HEK293 (cell line): ENCODE measurements at regions not wholly inside any gene's neighbourhood (a gene's known extent, or its start where the extent isn't known, plus 50 kb on each side); places are given as distances from the start of the nearest gene placed in this dataset.

ENCODE experiments used
- CTCF ChIP-seq: fragments of 450-650 bp; formaldehyde crosslinking; IDR thresholded peaks from 2 replicates; pipeline ENCODE4 v1.5.1; 2016; ENCODE audit warnings: missing biosample characterization, missing genetic modification characterization
- TF ChIP-seq, protein P1 (sequence below): fragments of 450-650 bp; formaldehyde crosslinking; IDR thresholded peaks from 2 replicates; pipeline ENCODE4 v1.5.1; 2016; ENCODE audit warnings: missing biosample characterization, missing genetic modification characterization

DNA sequence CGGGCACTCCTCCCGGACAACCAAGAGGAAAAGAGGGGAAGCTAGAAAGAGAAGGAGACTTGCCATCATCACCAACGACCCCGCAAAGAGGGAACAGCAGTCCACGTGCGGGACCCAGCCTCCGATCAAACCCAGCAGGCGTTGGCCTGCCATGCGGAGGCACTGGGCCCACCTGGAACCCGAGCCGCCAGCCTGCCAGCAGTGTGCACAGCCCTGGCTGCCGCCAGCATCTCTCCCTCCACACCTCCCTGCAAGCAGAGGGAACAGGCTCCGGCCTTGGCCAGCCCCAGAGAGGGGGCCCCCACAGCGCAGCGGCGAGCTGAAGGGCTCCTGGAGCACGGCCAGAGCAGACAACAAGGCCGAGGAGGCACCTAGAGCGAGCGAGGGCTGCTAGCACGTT is 1244.7 kb upstream of the B3GALT2 start:
- TF ChIP-seq, protein P1, sequence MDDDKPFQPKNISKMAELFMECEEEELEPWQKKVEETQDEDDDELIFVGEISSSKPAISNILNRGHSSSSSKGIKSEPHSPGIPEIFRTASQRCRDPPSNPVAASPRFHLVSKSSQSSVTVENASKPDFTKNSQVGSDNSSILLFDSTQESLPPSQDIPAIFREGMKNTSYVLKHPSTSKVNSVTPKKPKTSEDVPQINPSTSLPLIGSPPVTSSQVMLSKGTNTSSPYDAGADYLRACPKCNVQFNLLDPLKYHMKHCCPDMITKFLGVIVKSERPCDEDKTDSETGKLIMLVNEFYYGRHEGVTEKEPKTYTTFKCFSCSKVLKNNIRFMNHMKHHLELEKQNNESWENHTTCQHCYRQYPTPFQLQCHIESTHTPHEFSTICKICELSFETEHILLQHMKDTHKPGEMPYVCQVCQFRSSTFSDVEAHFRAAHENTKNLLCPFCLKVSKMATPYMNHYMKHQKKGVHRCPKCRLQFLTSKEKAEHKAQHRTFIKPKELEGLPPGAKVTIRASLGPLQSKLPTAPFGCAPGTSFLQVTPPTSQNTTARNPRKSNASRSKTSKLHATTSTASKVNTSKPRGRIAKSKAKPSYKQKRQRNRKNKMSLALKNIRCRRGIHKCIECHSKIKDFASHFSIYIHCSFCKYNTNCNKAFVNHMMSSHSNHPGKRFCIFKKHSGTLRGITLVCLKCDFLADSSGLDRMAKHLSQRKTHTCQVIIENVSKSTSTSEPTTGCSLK (tag by site-specific recombination) = no peak
- no peak for TF ChIP-seq CTCF (tag by site-specific recombination)
